Keratinocyte (primary cell): ENCODE measurements at regions not wholly inside any gene's neighbourhood (a gene's known extent, or its start where the extent isn't known, plus 50 kb on each side); places are given as distances from the start of the nearest gene placed in this dataset.

Source experiments
- CTCF ChIP-seq, 3 experiments: IDR thresholded peaks in 1 of 3; conservative IDR thresholded peaks in 1 of 3; optimal IDR thresholded peaks in 1 of 3; 2 replicates in 2 of 3; 3 replicates in 1 of 3; pipeline versions ENCODE3 to v1.5.1; 2011; ENCODE audit warnings: low read length in 3 of 3, mild to moderate bottlenecking in 3 of 3, moderate library complexity in 2 of 3, control low read depth in 1 of 3, inconsistent platforms in 1 of 3; ENCODE audit not compliant: insufficient read depth in 2 of 3; ENCODE audit errors: extremely low read depth in 1 of 3
- EZH2 ChIP-seq: IDR thresholded peaks from one replicate; pipeline ENCODE4 v1.6.1; 2012; ENCODE audit warnings: inconsistent platforms, mild to moderate bottlenecking, low read length, moderate library complexity

- TF ChIP-seq CTCF (optimal IDR thresholded peaks at IDR 0.05 in 1 of 3, IDR thresholded peaks at IDR 0.05 in 1 of 3, conservative IDR thresholded peaks at IDR 0.05 in 1 of 3; ENCODE audit: extremely low read depth in 1 of 3, insufficient read depth in 2 of 3, low read length in 3 of 3) (no peak), EZH2 (no peak)
These were observed 207.8 kb upstream of the MCTP2 start for GRCh38 chr15:94023531-94023930.
